CD4-positive, alpha-beta T cell treated with Interferon alpha-2 for 1 hour (primary cell): ENCODE measurements at regions not wholly inside any gene's neighbourhood (a gene's known extent, or its start where the extent isn't known, plus 50 kb on each side); places are given as distances from the start of the nearest gene placed in this dataset.

Source experiments
- DNase-seq, 2 donors: peaks; one replicate each; pipeline ENCODE4 v3.0.0-alpha.2; 2020 to 2022

- DNase-seq, result no peak
Measured at GRCh38 chr3:193851941-193852674, 259.1 kb downstream of the OPA1 start.

GRCh38 chr3:193852901-193853300, 259.9 kb downstream of the OPA1 start:
- no peak for DNase-seq

GRCh38 chr3:193853511-193854219, 260.7 kb downstream of the OPA1 start:
- no peak for DNase-seq

- DNase-seq, result no peak
Measured at GRCh38 chr3:193857996-193858395, 265.0 kb downstream of the OPA1 start.

GRCh38 chr3:193859195-193859594, 266.2 kb downstream of the OPA1 start:
- no peak for DNase-seq

- DNase-seq, result no peak
Measured at GRCh38 chr3:193861012-193861411, 268.0 kb downstream of the OPA1 start.

GRCh38 chr3:193862843-193863242, 269.8 kb downstream of the OPA1 start:
- DNase-seq, result no peak

- DNase-seq, result no peak
Measured at GRCh38 chr3:193863657-193864357, 270.8 kb downstream of the OPA1 start.

GRCh38 chr3:193865339-193865738, 270.6 kb upstream of the HES1 start:
- DNase-seq, result no peak

- DNase-seq, result no peak
Measured at GRCh38 chr3:193865896-193866480, 270.0 kb upstream of the HES1 start.

GRCh38 chr3:193868590-193868989, 267.4 kb upstream of the HES1 start:
- DNase-seq, result no peak

GRCh38 chr3:193869221-193870201, 266.4 kb upstream of the HES1 start:
- no peak for DNase-seq

GRCh38 chr3:193870376-193871219, 265.4 kb upstream of the HES1 start:
- no peak for DNase-seq

GRCh38 chr3:193871220-193871485, 264.8 kb upstream of the HES1 start:
- DNase-seq, result no peak

- no peak for DNase-seq
Measured at GRCh38 chr3:193872265-193872753, 263.6 kb upstream of the HES1 start.

- DNase-seq, result no peak
Measured at GRCh38 chr3:193873426-193874201, 262.3 kb upstream of the HES1 start.

- DNase-seq, result no peak
Measured at GRCh38 chr3:193874512-193874911, 261.4 kb upstream of the HES1 start.

GRCh38 chr3:193874997-193875593, 260.9 kb upstream of the HES1 start:
- DNase-seq, result no peak

GRCh38 chr3:193875601-193876321, 260.2 kb upstream of the HES1 start:
- DNase-seq, result no peak
